ENCODE measurements at regions not wholly inside any gene's neighbourhood (a gene's known extent, or its start where the extent isn't known, plus 50 kb on each side); places are given as distances from the start of the nearest gene placed in this dataset.

DNA sequence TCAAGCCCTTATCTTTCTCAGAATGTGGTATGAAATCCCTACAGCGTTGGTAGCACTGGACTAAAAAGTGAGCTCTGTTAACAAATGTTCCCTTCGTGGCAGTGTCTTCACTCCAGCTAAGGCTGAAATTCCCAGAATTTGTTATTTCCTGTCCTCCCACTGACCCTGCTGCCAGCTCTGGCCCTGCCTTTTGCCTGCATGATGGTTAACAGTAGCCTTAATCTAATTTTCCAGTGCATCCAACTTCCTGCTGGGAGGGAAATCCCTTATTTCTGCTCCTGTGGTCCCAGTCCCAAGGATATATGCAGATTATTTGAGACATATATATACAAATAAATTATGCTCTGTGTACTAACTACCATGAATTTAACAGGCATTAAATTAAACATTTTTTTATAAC is 157.2 kb upstream of the CARMIL1 start (continued):
- TF ChIP-seq, protein P1, sequence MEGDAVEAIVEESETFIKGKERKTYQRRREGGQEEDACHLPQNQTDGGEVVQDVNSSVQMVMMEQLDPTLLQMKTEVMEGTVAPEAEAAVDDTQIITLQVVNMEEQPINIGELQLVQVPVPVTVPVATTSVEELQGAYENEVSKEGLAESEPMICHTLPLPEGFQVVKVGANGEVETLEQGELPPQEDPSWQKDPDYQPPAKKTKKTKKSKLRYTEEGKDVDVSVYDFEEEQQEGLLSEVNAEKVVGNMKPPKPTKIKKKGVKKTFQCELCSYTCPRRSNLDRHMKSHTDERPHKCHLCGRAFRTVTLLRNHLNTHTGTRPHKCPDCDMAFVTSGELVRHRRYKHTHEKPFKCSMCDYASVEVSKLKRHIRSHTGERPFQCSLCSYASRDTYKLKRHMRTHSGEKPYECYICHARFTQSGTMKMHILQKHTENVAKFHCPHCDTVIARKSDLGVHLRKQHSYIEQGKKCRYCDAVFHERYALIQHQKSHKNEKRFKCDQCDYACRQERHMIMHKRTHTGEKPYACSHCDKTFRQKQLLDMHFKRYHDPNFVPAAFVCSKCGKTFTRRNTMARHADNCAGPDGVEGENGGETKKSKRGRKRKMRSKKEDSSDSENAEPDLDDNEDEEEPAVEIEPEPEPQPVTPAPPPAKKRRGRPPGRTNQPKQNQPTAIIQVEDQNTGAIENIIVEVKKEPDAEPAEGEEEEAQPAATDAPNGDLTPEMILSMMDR (IDR thresholded peaks at IDR 0.05 in 2 of 3, conservative IDR thresholded peaks at IDR 0.05 in 1 of 3; ENCODE audit: control insufficient read depth in 2 of 3, extremely low read depth in 1 of 3, insufficient read depth in 1 of 3, low read depth in 3 of 3, low read length in 3 of 3) = no peak
- TF ChIP-seq TBL1XR1 (IDR thresholded peaks at IDR 0.05; ENCODE audit: low read depth, low read length) (no peak), MTA3 (IDR thresholded peaks at IDR 0.05; ENCODE audit: borderline replicate concordance, low read length) (no peak), NFIC (IDR thresholded peaks at IDR 0.05; ENCODE audit: low read depth, low read length) (no peak), CHD2 (IDR thresholded peaks at IDR 0.05; ENCODE audit: borderline replicate concordance, low read depth, low read length) (no peak), RB1 (IDR thresholded peaks at IDR 0.05; ENCODE audit: borderline replicate concordance) (no peak), NFYA (IDR thresholded peaks at IDR 0.05; ENCODE audit: borderline replicate concordance, low read depth, low read length) (no peak)
- TF ChIP-seq, protein P2, sequence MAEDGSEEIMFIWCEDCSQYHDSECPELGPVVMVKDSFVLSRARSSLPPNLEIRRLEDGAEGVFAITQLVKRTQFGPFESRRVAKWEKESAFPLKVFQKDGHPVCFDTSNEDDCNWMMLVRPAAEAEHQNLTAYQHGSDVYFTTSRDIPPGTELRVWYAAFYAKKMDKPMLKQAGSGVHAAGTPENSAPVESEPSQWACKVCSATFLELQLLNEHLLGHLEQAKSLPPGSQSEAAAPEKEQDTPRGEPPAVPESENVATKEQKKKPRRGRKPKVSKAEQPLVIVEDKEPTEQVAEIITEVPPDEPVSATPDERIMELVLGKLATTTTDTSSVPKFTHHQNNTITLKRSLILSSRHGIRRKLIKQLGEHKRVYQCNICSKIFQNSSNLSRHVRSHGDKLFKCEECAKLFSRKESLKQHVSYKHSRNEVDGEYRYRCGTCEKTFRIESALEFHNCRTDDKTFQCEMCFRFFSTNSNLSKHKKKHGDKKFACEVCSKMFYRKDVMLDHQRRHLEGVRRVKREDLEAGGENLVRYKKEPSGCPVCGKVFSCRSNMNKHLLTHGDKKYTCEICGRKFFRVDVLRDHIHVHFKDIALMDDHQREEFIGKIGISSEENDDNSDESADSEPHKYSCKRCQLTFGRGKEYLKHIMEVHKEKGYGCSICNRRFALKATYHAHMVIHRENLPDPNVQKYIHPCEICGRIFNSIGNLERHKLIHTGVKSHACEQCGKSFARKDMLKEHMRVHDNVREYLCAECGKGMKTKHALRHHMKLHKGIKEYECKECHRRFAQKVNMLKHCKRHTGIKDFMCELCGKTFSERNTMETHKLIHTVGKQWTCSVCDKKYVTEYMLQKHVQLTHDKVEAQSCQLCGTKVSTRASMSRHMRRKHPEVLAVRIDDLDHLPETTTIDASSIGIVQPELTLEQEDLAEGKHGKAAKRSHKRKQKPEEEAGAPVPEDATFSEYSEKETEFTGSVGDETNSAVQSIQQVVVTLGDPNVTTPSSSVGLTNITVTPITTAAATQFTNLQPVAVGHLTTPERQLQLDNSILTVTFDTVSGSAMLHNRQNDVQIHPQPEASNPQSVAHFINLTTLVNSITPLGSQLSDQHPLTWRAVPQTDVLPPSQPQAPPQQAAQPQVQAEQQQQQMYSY (CRISPR knock-in tag; IDR thresholded peaks at IDR 0.05) = no peak

Measured in GM12878 (cell line).